HG02970 (cell line): ENCODE measurements at regions not wholly inside any gene's neighbourhood (a gene's known extent, or its start where the extent isn't known, plus 50 kb on each side); places are given as distances from the start of the nearest gene placed in this dataset.
"Not testable (repeated sequence)": the region's sequence is repeated elsewhere in the genome, so short reads cannot be mapped to it uniquely, and the experiment has no call there.

Experiments
- ATAC-seq: cut with Tn5 transposase; IDR thresholded peaks from one replicate; pipeline ENCODE4 v1.9.1; 2021; ENCODE audit warnings: mild to moderate bottlenecking, moderate library complexity, moderate number of reproducible peaks; ENCODE audit not compliant: unreplicated experiment, low FRiP score

GRCh38 chr3:66831931-66832330 is 166.2 kb upstream of the KBTBD8 start:
- ATAC-seq = no peak

GRCh38 chr3:66836363-66837152 is 161.5 kb upstream of the KBTBD8 start:
- no peak for ATAC-seq

GRCh38 chr3:66838704-66839103 is 159.4 kb upstream of the KBTBD8 start:
- no peak for ATAC-seq

- no peak for ATAC-seq
Observed at GRCh38 chr3:66839508-66839907, 158.6 kb upstream of the KBTBD8 start.

GRCh38 chr3:66842761-66843464 is 155.2 kb upstream of the KBTBD8 start:
- ATAC-seq = not testable (repeated sequence)

- ATAC-seq = no peak
Observed at GRCh38 chr3:66851894-66852613, 146.1 kb upstream of the KBTBD8 start.

- no peak for ATAC-seq
Observed at GRCh38 chr3:66854601-66855151, 143.4 kb upstream of the KBTBD8 start.

GRCh38 chr3:66856533-66856932 is 141.6 kb upstream of the KBTBD8 start:
- peak; percentile 83 for ATAC-seq

GRCh38 chr3:66858656-66859381 is 139.3 kb upstream of the KBTBD8 start:
- no peak for ATAC-seq

- ATAC-seq = no peak
Observed at GRCh38 chr3:66860771-66861170, 137.3 kb upstream of the KBTBD8 start.

- ATAC-seq = no peak
Observed at GRCh38 chr3:66863205-66864111, 134.6 kb upstream of the KBTBD8 start.

GRCh38 chr3:66884659-66885058 is 113.4 kb upstream of the KBTBD8 start:
- no peak for ATAC-seq

- ATAC-seq = no peak
Observed at GRCh38 chr3:66885326-66886000, 112.6 kb upstream of the KBTBD8 start.

- no peak for ATAC-seq
Observed at GRCh38 chr3:66889750-66890494, 108.2 kb upstream of the KBTBD8 start.

- no peak for ATAC-seq
Observed at GRCh38 chr3:66898155-66898554, 100.0 kb upstream of the KBTBD8 start.

GRCh38 chr3:66904336-66904735 is 93.8 kb upstream of the KBTBD8 start:
- ATAC-seq = no peak

GRCh38 chr3:66904831-66905493 is 93.1 kb upstream of the KBTBD8 start:
- ATAC-seq = no peak

GRCh38 chr3:66907136-66907535 is 91.0 kb upstream of the KBTBD8 start:
- ATAC-seq = no peak
